Activated naive CD4-positive, alpha-beta T cell treated with anti-CD3 and anti-CD28 coated beads for 36 hours (primary cell): ENCODE measurements at regions not wholly inside any gene's neighbourhood (a gene's known extent, or its start where the extent isn't known, plus 50 kb on each side); places are given as distances from the start of the nearest gene placed in this dataset. TPM values are rescaled to one million over a fixed set of nuclear protein-coding genes. Genes with fewer than 3 reads are reported as not detected.

ENCODE experiments used
- CTCF ChIA-PET: fragments of 350-600 bp; sonication (Branson Sonifier 250); formaldehyde crosslinking; loops from one replicate; lab custom pipeline; 2021; ENCODE audit warnings: antibody characterized with exemption; lab: Charles Lee
- DNase-seq: peaks from one replicate; pipeline ENCODE4 v3.0.0-alpha.2; 2020
- H3K27ac Mint-ChIP-seq: one replicate; pipeline ENCODE4 v1.8.0; 2021; ENCODE audit warnings: mild to moderate bottlenecking, mixed read lengths
- H3K27me3 Mint-ChIP-seq: one replicate; pipeline ENCODE4 v1.8.0; 2021; ENCODE audit warnings: low read depth, mixed read lengths
- H3K36me3 Mint-ChIP-seq: one replicate; pipeline ENCODE4 v1.8.0; 2021; ENCODE audit warnings: low read depth, mixed read lengths
- H3K4me1 Mint-ChIP-seq: one replicate; pipeline ENCODE4 v1.8.0; 2021; ENCODE audit warnings: low read depth, mixed read lengths
- H3K4me3 Mint-ChIP-seq: one replicate; pipeline ENCODE4 v1.8.0; 2021; ENCODE audit warnings: mild to moderate bottlenecking, moderate library complexity, mixed read lengths
- H3K9me3 Mint-ChIP-seq: one replicate; pipeline ENCODE4 v1.8.0; 2021; ENCODE audit warnings: mixed read lengths
- intact Hi-C: fragments of 100-400 bp; cut with micrococcal nuclease; formaldehyde crosslinking; loops from one replicate; pipeline ENCODE4 v1.15.1; 2023
- microRNA-seq: library from miRNA; unstranded; fragments of <30 nt; microRNA quantifications from one replicate; pipeline ENCODE4 v1.2.0, GENCODE V29; 2022; ENCODE audit warnings: borderline microRNAs expressed, borderline replicate concordance

DNA sequence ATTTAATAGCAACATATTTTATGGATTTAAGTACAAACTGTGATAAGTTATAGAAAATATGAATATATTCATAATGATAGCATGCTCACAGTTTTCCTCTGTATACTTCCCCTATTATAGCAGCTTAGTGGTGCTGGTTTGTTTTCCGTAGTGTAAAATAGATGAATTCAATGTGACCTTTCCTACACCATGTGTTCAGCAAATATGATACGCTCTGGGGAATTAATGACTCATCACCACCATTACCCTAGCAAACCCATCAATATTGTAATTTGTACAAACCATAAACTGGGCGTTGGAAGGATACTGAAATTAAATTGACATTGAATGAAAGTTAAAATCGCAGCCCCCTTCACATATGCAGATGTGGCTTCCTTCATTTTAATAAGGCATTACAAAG lies 58.7 kb upstream of the CDH19 start:
- H3K27ac Mint-ChIP-seq = no peak overlapping the region
- H3K27me3 Mint-ChIP-seq = no peaks in the 10 kb centered on the region
- no peaks in the 10 kb centered on the region for H3K4me1 Mint-ChIP-seq
- no peak overlapping the region for H3K4me3 Mint-ChIP-seq
- DNase-seq = no peak
- intact Hi-C loops = no loop called here
- CTCF ChIA-PET = interaction anchor here (0.5 kb wide), 1 partner anchor 174 kb away, joined by 3 read pairs; no protein-coding TSS in a partner anchor
- H3K9me3 Mint-ChIP-seq = peaks cover 5% of the 10 kb centered on the region
- H3K36me3 Mint-ChIP-seq = no peaks in the 10 kb centered on the region

DNA sequence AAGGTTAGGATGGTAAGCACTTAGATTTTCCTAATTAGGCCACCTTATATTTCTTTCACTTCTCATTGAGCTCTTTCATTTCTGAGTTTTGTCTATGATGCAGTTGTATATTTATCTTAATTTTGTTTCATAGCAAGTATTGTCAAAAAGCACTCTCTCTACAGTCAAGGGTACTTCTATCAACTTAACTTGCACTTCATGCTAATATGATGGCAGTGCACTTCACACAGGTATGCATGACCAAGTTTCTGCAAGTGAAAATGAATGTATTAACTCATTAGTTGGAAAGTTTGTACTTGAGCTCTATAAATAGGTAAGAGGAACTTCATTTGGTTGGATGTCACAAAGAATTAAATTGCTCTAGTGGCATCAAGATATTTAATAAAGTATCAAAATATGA lies 51.5 kb upstream of the CDH19 start:
- intact Hi-C loops = no loop called here
- Mint-ChIP-seq H3K4me1 (no peaks in the 10 kb centered on the region), H3K4me3 (no peak overlapping the region), H3K27ac (no peak overlapping the region), H3K36me3 (no peaks in the 10 kb centered on the region), H3K27me3 (no peaks in the 10 kb centered on the region), H3K9me3 (no peaks in the 10 kb centered on the region)
- no peak for DNase-seq
- CTCF ChIA-PET = no interaction called here

Small RNA genes lying in the stretch of these regions (microRNA-seq; reads per million reads assigned to microRNA genes)
- not detected for gene MIR5011
